ENCODE measurements at regions not wholly inside any gene's neighbourhood (a gene's known extent, or its start where the extent isn't known, plus 50 kb on each side); places are given as distances from the start of the nearest gene placed in this dataset.
"Not testable (repeated sequence)": the region's sequence is repeated elsewhere in the genome, so short reads cannot be mapped to it uniquely, and the experiment has no call there.

- DNase-seq: no peak
Measured at GRCh38 chr4:162838671-162839070, 328.0 kb downstream of the NAF1 start.

- DNase-seq: no peak
Measured at GRCh38 chr4:162837679-162838078, 329.0 kb downstream of the NAF1 start.

GRCh38 chr4:162837241-162837640, 329.4 kb downstream of the NAF1 start:
- no peak for DNase-seq

DNA sequence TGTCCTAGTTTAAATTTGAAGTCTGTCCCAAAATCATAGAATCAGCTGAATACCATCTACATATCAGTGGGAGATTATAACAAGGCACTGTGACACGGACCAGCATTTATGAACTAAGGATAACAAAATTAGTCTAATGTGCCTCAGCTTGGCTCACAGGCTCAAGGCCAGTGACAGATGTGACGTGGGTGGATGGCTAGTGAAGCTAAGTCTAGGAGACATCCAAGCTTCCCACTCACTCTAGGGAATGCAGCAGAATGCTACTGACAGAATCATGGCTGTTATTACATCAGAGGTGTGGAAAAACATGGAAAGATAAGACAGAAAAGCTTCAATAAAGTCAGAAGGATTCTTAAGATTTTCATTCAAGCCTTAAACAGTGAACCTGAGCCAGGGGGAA, 329.9 kb downstream of the NAF1 start:
- peak; percentile 46 for DNase-seq

DNA sequence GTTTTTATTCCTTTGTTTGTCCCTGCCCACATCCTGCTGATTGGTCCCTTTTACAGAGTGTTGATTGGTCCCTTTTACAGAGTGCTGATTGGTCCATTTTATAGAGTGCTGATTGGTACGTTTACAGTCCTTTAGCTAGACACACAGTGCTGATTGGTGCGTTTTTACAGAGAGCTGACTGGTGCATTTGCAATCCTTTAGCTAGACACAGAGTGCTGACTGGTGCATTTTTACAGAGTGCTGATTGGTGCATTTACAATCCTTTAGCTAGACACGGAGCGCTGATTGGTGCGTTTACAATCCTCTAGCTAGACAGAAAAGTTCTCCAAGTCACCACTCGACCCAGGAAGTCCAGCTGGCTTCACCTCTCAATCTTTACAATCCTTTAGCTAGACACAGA, 330.4 kb downstream of the NAF1 start:
- DNase-seq: not testable (repeated sequence)

DNA sequence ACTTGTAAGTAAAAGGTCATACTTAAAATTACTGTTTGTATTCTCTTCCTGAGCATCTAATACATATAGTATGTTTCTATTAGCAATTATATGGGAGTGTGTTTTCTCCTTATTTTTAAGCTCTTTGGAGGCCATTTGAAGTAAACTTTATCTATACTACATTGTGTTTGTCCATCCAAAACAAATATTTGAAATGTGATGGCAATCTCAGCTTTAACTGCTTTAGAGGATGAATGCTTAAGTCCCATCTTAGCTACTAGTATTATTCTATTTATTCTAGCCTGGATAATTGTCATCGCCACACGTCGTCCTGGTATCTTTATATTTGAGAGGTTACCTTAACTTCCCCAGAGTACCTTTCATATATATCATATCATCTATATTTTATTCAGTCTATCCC, 335.8 kb downstream of the NAF1 start:
- no peak for DNase-seq

- not testable (repeated sequence) for DNase-seq
Measured at GRCh38 chr4:162817374-162817773, 349.3 kb downstream of the NAF1 start.

DNA sequence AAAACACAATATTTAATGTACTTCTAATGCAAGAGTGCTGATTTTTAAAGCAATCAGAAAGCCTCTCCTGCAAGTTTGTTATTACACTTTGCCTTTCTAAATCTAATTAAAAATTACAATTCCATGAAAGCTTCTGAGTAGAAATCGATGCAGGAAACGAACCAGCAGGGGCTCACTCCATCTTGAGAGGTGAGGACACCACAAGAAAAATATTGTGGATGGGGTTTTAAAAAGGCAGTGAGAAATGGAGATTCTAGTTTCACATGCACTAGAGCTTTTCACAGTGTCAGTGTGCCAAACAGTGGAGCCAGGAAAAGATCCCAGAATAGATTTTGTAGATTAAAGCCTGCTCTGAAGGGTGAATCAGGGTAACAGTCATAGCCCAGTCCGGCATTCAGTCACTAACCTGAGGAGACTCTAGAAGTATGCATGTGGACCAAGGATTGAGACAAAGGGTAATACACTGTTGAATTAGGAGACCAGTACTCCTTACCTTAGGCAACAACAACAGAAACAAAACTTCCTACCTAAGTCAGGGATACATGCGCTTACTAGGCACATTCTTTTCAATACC, 362.3 kb downstream of the NAF1 start:
- DNase-seq: no peak

DNA sequence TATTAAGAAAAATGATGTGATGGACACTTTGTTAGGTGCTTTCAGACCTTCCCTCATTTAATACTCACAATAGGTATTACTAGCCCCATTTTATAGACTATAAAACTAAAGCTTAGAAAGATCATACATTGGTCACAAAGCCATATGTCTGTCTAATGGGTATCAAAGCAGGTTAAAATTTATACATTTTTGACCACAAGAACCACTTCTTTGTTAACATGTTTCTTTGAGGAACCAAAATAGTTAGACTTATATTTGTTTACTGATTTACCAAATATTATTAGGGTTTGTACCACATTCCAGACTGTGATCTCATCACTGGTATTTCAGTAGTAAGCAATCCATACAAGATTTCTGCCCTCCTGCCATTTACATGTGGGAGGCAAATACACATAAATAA, 363.3 kb downstream of the NAF1 start:
- DNase-seq: no peak

GRCh38 chr4:162797108-162797507, 369.6 kb downstream of the NAF1 start:
- no peak for DNase-seq

DNA sequence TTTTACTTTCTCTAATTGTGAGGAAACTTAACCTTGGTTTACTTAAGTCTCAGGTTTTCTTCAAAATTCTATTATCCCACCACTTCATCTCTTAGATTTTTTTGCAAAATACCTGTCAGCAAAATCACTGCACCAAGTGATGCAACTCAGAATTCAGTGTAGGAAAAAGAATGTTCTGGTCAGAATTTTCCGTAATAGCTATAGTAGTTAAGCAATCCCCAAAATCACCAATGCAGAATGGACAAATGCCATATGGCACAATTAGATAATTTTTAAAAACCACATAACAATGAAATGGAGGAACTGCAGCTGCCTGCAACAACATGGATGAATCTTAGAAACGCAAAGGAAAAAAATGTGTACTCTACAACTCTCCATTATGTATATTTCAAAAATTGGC, 373.1 kb downstream of the NAF1 start:
- DNase-seq: no peak

- DNase-seq: no peak
Measured at GRCh38 chr4:162793004-162793403, 373.7 kb downstream of the NAF1 start.

DNA sequence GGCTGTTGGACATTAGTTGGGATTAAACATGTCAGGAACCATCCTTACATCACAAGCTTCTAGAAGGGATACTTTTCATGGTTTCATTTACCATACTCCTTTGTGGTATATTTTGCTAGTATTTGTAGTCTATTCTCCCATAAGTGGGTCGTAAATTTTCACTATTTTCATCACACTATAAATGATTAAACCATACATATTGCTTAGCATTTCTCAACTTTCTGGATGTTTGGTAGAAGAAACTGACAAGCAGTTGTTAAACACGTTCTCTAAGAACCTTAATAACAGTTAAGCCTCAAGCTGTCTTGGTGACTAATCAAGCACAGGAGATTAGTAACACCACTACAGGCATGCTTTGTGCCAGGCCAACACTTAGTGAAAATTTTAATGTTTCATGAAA, 375.5 kb downstream of the NAF1 start:
- DNase-seq: no peak

DNA sequence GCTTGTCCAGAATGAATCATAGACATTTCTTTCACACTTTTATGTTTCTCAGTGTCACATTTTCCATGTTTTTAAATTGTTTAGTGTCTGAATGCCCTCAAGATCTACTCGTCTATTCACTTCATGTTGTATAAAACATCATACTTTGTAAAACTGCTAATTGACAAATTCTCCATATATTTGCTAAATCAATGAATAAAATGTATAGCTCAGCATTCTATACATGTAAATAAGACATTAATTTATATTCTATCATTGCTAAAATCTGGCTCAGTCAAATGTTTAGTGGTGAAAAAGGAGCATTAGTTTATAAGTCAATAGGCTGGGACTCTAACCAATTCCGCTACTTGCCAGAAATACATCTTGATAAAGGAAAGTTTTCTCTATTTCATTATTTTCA, 379.6 kb downstream of the NAF1 start:
- no peak for DNase-seq

GRCh38 chr4:162782778-162783525, 383.7 kb downstream of the NAF1 start:
- no peak for DNase-seq

GRCh38 chr4:162782096-162782777, 384.5 kb downstream of the NAF1 start:
- no peak for DNase-seq

GRCh38 chr4:162770761-162771490, 395.8 kb downstream of the NAF1 start:
- DNase-seq: no peak

GRCh38 chr4:162767083-162767482, 399.6 kb downstream of the NAF1 start:
- no peak for DNase-seq

DNA sequence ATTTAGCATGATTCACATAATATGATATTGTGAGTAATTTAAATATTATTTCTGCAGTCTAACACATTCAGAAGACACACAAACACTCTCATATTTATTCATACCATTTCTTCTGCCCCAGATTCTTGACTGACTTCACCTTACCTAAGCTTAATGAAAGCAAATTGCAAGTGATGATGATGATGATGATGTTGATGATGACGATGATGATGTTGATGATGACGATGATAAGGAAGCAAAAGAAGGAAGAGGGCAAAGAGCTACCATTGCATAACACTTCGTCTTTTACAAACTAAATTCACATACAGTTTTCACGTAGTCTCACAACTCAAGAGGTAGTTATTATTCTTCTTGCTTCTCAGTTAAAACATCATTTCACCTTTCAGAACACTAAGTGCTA, 404.7 kb downstream of the NAF1 start:
- no peak for DNase-seq

- not testable (repeated sequence) for DNase-seq
Measured at GRCh38 chr4:162740228-162740627, 426.5 kb downstream of the NAF1 start.

GRCh38 chr4:162739596-162739995, 427.1 kb downstream of the NAF1 start:
- DNase-seq: not testable (repeated sequence)

DNA sequence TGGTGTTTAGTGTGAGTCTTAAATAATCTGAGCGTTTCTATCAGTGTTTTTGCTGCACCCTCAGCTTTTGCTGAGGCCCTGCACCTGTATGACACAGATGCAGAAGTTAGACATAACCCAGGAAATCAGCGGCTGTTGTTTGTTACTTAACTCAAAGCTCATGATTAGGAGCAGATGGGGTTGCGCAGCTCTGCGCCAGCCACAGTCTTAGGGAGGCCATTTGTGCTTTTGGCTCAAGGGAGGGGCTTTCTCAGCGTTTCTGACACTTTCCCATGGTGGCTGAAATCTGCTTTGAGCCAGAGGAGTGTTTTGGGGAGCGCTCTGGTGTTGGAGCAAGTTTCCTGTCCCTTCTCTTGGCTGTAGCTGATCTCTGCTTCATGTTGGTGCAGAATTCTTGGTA, 433.8 kb downstream of the NAF1 start:
- DNase-seq: no peak

GRCh38 chr4:162727766-162728165, 438.9 kb downstream of the NAF1 start:
- no peak for DNase-seq
